ENCODE measurements at regions not wholly inside any gene's neighbourhood (a gene's known extent, or its start where the extent isn't known, plus 50 kb on each side); places are given as distances from the start of the nearest gene placed in this dataset.
"Not testable (repeated sequence)": the region's sequence is repeated elsewhere in the genome, so short reads cannot be mapped to it uniquely, and the experiment has no call there.

DNA sequence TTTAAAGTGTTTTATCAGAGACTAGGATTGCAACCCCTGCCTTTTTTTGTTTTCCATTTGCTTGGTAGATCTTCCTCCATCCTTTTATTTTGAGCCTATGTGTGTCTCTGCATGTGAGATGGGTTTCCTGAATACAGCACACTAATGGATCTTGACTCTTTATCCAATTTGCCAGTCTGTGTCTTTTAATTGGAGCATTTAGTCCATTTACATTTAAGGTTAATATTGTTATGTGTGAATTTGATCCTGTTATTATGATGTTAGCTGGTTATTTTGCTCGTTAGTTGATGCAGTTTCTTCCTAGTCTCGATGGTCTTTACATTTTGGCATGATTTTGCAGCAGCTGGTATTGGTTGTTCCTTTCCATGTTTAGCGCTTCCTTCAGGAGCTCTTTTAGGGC is 114.6 kb upstream of the MYLIP start:
- H3K4me3 ChIP-seq (replicated peaks in 1 of 2; ENCODE audit: low read depth in 1 of 2, low read length in 2 of 2); RAD21 ChIA-PET (ENCODE audit: low non-redundant PET in 1 of 2, low total read pairs in 2 of 2, uncharacterized antibody in 2 of 2, unreplicated experiment in 2 of 2); H3K27ac ChIP-seq (ENCODE audit: low read depth, low read length); intact Hi-C loops (cut with micrococcal nuclease); H3K4me2 ChIP-seq (ENCODE audit: low read length); H3K36me3 ChIP-seq (ENCODE audit: control insufficient read depth in 1 of 2, insufficient read depth in 2 of 2, low read length in 2 of 2); H3K9ac ChIP-seq (ENCODE audit: low read length); DNase-seq (ENCODE audit: low read depth, low spot score); H3K4me1 ChIP-seq (ENCODE audit: control insufficient read depth in 1 of 2, insufficient read depth in 2 of 2, low read length in 2 of 2); POLR2A ChIA-PET; H3K27me3 ChIP-seq (ENCODE audit: insufficient read depth, low read length); BruUV-seq (replicated peaks); H3K9me3 ChIP-seq (ENCODE audit: control insufficient read depth in 1 of 2, insufficient read depth in 1 of 2, low read depth in 1 of 2, low read length in 2 of 2); H4K20me1 ChIP-seq (ENCODE audit: insufficient read depth); H3K79me2 ChIP-seq (ENCODE audit: insufficient read depth, low read length); H3K9me2 ChIP-seq (ENCODE audit: insufficient read depth); H2AFZ ChIP-seq (ENCODE audit: low read depth, low read length, poor library complexity, severe bottlenecking); CTCF ChIA-PET; ATAC-seq: not testable (repeated sequence)

DNA sequence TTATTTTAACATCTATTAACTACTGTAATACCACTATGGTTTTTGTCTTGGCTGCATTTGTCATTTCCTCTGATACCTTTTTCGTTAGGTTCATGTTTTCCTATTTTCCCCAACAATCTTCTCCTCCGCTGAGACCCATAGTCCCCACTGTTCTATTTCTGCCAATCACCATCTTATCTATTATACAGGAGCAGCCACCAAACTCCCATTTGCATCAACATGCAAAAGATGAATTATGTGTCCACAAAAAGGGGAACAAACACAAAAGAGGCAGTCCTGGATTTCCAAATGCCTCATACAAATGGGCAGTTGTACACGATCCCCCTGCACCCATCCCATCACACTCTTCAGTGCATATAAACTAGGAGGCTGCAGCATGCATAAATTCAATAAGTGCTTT is 121.7 kb upstream of the MYLIP start:
- no TSS peak for BruUV-seq (replicated peaks)
- ChIA-PET RAD21 (ENCODE audit: low non-redundant PET in 1 of 2, low total read pairs in 2 of 2, uncharacterized antibody in 2 of 2, unreplicated experiment in 2 of 2) (no interaction called here), POLR2A (no interaction called here), CTCF (no interaction called here)
- Histone ChIP-seq H3K4me3 (replicated peaks in 1 of 2; ENCODE audit: low read depth in 1 of 2, low read length in 2 of 2) (no peak overlapping the region), H3K4me2 (ENCODE audit: low read length) (no peak overlapping the region), H3K9ac (ENCODE audit: low read length) (no peak overlapping the region), H3K9me3 (ENCODE audit: control insufficient read depth in 1 of 2, insufficient read depth in 1 of 2, low read depth in 1 of 2, low read length in 2 of 2) (no peaks in the 10 kb centered on the region), H3K79me2 (ENCODE audit: insufficient read depth, low read length) (no peaks in the 10 kb centered on the region), H2AFZ (ENCODE audit: low read depth, low read length, poor library complexity, severe bottlenecking) (no peak overlapping the region), H3K27me3 (ENCODE audit: insufficient read depth, low read length) (peaks cover 24% of the 10 kb centered on the region), H3K36me3 (ENCODE audit: control insufficient read depth in 1 of 2, insufficient read depth in 2 of 2, low read length in 2 of 2) (no peaks in the 10 kb centered on the region), H3K9me2 (ENCODE audit: insufficient read depth) (no peaks in the 10 kb centered on the region), H4K20me1 (ENCODE audit: insufficient read depth) (no peaks in the 10 kb centered on the region), H3K4me1 (ENCODE audit: control insufficient read depth in 1 of 2, insufficient read depth in 2 of 2, low read length in 2 of 2) (no peaks in the 10 kb centered on the region), H3K27ac (ENCODE audit: low read depth, low read length) (no peak overlapping the region)
- DNase-seq (ENCODE audit: low read depth, low spot score) (no peak), ATAC-seq (no peak)
- intact Hi-C loops (cut with micrococcal nuclease) = no loop called here
- TF ChIP-seq EGR1 (IDR thresholded peaks at IDR 0.05; ENCODE audit: low read depth) (no peak), SP1 (IDR thresholded peaks at IDR 0.05; ENCODE audit: low read depth) (no peak), YY1 (IDR thresholded peaks at IDR 0.05; ENCODE audit: extremely low read depth, insufficient replicate concordance, low read depth, low read length) (no peak), POLR2AphosphoS5 (IDR thresholded peaks at IDR 0.05; ENCODE audit: low read depth, low read length) (no peak), POLR2A (IDR thresholded peaks at IDR 0.05; ENCODE audit: borderline replicate concordance, extremely low read depth, insufficient read depth, insufficient read length) (no peak), EZH2phosphoT487 (IDR thresholded peaks at IDR 0.05; ENCODE audit: borderline replicate concordance) (no peak), ZFX (IDR thresholded peaks at IDR 0.05) (no peak), EZH2 (IDR thresholded peaks at IDR 0.05) (no peak)
- TF ChIP-seq, protein P1, sequence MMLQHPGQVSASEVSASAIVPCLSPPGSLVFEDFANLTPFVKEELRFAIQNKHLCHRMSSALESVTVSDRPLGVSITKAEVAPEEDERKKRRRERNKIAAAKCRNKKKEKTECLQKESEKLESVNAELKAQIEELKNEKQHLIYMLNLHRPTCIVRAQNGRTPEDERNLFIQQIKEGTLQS (IDR thresholded peaks at IDR 0.05) = no peak
- TF ChIP-seq, protein P2, sequence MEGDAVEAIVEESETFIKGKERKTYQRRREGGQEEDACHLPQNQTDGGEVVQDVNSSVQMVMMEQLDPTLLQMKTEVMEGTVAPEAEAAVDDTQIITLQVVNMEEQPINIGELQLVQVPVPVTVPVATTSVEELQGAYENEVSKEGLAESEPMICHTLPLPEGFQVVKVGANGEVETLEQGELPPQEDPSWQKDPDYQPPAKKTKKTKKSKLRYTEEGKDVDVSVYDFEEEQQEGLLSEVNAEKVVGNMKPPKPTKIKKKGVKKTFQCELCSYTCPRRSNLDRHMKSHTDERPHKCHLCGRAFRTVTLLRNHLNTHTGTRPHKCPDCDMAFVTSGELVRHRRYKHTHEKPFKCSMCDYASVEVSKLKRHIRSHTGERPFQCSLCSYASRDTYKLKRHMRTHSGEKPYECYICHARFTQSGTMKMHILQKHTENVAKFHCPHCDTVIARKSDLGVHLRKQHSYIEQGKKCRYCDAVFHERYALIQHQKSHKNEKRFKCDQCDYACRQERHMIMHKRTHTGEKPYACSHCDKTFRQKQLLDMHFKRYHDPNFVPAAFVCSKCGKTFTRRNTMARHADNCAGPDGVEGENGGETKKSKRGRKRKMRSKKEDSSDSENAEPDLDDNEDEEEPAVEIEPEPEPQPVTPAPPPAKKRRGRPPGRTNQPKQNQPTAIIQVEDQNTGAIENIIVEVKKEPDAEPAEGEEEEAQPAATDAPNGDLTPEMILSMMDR (IDR thresholded peaks at IDR 0.05 in 2 of 3, conservative IDR thresholded peaks at IDR 0.05 in 1 of 3; ENCODE audit: borderline replicate concordance in 1 of 3, insufficient read depth in 1 of 3, low read depth in 2 of 3, low read length in 2 of 3) = no peak
- TF ChIP-seq, protein P3, sequence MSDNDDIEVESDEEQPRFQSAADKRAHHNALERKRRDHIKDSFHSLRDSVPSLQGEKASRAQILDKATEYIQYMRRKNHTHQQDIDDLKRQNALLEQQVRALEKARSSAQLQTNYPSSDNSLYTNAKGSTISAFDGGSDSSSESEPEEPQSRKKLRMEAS (IDR thresholded peaks at IDR 0.05) = no peak
